Hypothalamus (tissue), 51 donors: ENCODE measurements at regions not wholly inside any gene's neighbourhood (a gene's known extent, or its start where the extent isn't known, plus 50 kb on each side); places are given as distances from the start of the nearest gene placed in this dataset.
"Not testable (repeated sequence)": the region's sequence is repeated elsewhere in the genome, so short reads cannot be mapped to it uniquely, and the experiment has no call there.

Experiments used
- DNase-seq, 51 donors: peaks; one replicate each; lab custom pipeline; 2025; lab: John Stamatoyannopoulos, UW

DNA sequence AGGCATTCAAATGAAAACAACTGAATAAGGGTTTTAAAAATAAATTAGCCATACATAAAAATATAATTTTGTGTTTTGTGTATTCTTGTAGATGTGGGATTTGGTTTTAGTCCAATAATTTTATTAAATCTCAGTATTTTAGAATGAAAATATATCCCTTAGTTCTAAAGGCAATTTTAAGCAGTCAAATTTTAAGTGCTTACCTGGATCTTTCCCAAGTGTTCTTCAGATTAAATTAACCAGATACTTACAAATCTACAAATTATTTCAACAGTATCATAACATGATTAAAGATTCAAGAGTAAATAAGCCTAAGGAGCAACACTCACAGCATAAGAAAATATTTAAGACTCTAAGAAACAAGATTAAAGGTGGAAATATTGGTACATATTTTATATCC lies 275.0 kb upstream of the RBMS3 start:
- no peak for DNase-seq

DNA sequence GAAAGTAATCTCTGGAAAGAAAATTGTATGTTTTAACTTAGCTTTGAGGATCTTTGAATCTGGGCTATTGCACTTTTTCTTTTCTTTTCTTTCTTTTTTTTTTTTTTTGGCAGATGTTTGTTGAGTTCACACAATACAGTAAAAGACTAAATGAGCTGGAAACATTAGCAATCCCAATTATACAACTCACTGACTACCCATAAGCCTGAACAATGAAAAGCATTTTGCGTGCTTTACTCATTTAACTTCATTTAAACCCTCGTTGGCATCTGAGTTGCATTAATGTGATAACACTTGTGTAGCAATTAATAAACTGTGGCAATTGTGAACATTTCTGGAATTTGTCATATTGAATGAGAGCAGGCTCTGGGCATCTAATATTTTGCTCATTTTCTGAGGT lies 269.4 kb upstream of the RBMS3 start:
- DNase-seq = no peak

- no peak for DNase-seq
These were observed 268.9 kb upstream of the RBMS3 start for GRCh38 chr3:29011966-29012365.

- DNase-seq = no peak
These were observed 257.9 kb upstream of the RBMS3 start for GRCh38 chr3:29022976-29023375.

- DNase-seq = no peak
These were observed 254.6 kb upstream of the RBMS3 start for GRCh38 chr3:29026286-29026685.

DNA sequence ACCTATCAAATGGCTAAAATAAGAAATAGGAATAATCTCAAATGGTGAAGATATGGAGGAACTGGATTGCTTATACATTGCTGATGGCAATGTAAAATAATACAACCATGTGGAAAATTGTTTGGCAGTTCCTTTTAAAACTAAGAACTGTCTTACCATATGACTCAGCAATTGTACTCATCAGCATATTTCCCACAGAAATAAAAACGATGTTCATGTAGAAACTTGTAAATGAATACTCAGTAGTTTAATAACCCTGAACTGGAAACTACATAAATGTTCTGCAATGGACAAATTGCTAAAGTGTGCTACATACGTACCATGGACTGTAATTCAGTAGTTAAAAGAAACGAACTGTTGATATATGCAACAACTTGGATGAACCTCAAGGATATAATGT lies 253.9 kb upstream of the RBMS3 start:
- DNase-seq = no peak

- DNase-seq = not testable (repeated sequence)
These were observed 249.7 kb upstream of the RBMS3 start for GRCh38 chr3:29031175-29031574.

GRCh38 chr3:29033511-29033910 lies 247.4 kb upstream of the RBMS3 start:
- DNase-seq = no peak

DNA sequence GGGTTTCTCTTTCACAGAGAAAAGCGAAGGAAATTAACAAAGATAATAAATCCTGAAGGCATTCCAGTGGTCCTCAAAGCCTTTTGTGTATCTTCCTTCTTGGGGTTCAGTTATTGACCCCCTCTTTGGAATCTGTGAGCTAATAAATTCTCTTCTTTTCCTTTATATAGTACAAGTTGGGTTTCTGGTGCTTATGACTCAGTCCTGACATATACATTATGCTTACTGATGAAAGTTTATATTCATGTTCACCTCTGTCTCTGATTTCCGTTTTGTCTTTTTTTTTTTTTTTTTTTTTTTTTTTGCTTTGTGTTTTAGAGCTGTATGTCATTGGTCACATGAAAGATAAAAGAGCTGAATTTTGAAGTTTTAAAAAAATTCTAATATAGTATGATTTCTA lies 230.7 kb upstream of the RBMS3 start:
- DNase-seq = no peak

- no peak for DNase-seq
These were observed 223.5 kb upstream of the RBMS3 start for GRCh38 chr3:29057326-29057725.

- DNase-seq = no peak
These were observed 216.8 kb upstream of the RBMS3 start for GRCh38 chr3:29064085-29064484.

- peak in 45 of 51 donors; percentile 0 to 78 (median 33) for DNase-seq
These were observed 215.6 kb upstream of the RBMS3 start for GRCh38 chr3:29065211-29065785.

DNA sequence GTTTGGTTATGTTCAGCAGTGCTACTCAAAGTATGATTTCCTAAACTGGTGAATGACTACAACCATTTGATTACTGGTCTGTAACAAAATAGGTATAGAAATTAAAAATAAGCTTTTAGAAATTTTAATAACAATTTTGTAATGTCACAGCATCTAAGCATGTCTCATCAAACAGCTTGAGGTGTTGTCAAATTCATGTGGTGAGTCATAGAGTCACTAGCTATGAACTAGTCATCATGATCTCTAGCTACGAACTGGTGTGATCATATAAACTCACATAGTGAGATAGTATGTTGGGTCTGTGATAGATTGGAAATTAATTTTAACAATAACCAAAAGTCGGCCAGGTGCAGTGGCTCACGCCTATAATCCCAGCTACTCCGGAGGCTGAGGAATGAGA lies 213.9 kb upstream of the RBMS3 start:
- no peak for DNase-seq

DNA sequence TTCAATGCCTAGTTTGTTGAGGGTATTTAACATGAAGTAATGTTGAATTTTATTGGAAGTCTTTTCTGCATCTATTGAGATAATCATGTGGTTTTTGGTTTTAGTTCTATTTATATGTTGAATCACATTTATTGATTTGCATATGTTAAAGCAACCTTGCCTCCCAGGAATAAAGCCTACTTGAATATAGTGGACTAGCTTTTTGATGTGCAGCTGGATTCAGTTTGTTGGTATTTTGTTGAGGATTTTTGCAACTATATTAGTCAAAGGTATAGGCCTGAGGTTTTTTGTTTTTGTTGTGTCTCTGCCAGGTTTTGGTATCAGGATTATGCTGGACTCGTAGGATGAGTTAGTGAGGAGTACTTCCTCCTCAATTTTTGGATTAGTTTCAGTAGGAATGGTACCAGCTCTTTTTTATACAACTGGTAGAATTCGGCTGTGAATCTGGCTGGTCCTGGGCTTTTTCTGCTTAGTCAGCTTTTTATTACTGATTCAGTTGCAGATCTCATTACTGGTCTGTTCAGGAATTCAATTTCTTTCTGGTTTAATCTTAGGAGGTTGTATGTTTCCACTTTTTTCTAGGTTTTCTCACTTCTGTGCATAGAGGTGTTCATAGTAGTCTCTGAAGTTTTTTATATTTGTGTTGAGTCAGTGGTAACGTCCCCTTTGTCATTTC lies 209.8 kb upstream of the RBMS3 start:
- no peak for DNase-seq

- DNase-seq = no peak
These were observed 208.3 kb upstream of the RBMS3 start for GRCh38 chr3:29072611-29073010.

DNA sequence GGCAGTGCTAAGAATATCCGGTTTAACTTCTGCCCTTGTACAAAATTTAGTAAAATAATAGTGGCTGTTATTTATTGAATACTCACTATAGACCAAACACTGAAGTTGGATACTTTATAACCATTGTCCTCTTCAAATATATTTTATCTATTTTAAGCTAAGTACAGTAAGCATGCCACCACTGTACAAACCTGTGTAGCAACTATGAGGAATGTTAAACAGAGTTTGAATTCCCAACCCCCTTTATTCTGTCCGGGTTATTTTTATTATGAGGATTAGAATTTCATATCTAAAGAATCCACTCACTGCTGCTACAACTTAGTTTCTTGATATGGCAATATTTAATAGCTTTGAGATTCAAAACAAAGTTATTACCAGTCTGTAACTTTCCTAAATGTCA lies 203.5 kb upstream of the RBMS3 start:
- DNase-seq = no peak

DNA sequence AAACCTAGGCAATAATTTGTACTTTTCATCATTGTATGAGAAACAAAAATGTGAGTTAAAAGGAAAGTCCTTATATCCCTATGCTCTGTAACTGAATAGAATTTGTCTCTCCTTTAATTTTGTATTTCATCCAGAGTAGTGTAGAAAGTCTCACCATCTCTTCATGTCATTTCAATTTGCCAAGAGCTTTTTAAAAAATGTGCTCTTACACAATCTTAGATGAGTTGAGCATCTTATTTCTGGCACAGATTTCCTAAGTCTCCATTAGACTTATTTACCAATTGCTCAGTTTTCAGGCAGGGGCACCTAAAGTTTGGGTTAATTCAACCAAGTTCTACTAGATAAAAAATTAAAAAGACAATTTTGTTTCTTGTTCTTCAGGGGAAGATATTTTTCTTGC lies 201.5 kb upstream of the RBMS3 start:
- no peak for DNase-seq

GRCh38 chr3:29080967-29081366 lies 199.9 kb upstream of the RBMS3 start:
- DNase-seq = no peak

- DNase-seq = no peak
These were observed 197.8 kb upstream of the RBMS3 start for GRCh38 chr3:29083081-29083480.

- no peak for DNase-seq
These were observed 197.2 kb upstream of the RBMS3 start for GRCh38 chr3:29083676-29084075.

GRCh38 chr3:29088579-29088978 lies 192.3 kb upstream of the RBMS3 start:
- DNase-seq = no peak

DNA sequence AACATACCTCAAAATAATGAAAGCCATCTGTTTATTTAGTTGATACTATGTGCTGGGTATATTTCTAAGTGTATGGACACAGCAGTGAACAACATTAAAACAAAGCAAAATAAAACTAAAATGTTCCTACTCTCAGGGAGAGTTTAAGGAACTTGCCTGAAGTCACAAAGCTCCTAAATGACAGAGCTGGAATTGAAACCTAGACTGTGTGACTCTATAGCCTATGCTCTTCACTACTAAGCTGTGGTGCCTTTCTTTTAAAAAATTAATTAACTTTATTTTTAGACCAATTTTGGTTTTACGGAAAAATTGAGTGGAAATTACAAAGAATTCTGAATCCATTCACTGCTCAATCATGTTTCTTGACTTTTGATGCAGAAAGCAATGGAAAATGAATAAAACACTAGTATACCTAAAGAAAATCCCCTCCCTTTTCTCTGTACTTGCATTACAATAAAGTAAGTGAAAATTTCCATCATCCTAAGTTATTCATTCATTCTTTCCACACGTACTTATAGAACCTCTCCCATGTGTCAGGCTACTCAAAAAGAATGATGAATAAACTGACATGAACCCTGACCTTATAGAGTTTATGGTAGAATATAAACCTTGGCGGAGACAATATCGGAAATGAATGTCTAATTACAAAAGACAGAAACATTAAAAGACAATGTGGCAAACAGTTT lies 189.8 kb upstream of the RBMS3 start:
- DNase-seq = no peak
